ENCODE measurements at regions not wholly inside any gene's neighbourhood (a gene's known extent, or its start where the extent isn't known, plus 50 kb on each side); places are given as distances from the start of the nearest gene placed in this dataset.

DNA sequence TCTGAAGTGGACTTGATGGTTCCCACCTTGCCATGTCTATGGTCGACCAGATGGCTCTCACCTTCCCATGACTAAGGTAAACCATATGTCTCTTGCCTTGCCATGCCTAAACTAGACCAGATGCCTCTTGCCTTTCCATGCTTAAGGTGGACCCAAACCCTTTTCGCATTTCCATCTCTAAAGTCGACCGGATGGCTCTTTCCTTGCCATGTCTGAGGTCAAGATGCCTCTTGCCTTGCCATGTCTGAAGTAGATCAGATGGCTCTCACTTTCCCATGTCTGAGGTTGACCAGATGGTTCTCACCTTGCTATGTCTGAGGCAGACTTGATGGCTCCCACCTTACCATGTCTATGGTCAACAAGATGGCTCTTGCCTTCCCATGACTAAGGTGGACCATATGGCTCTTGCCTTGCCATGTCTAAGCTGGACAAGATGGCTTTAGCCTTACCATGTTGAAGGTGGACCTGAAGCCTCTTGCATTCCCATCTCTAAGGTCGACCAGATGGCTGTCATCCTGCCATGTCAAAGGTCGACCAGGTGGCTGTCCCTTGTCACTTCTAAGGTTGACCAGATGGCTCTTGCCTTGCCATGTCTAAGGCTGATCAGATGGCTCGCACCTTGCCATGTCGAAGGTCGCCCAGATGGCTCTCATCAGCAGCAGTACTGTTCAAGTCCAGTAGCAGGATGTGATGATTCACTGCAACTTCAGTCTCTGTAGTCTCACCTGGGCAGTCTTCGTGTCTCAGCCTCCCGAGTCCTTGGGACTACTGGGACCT lies 1439.4 kb downstream of the UQCRFS1 start:
- TF ChIP-seq PAX5 (IDR thresholded peaks at IDR 0.05; ENCODE audit: insufficient read depth, low read length, severe bottlenecking) (no peak), TAF1 (IDR thresholded peaks at IDR 0.05; ENCODE audit: low read depth, low read length) (no peak), POLR2AphosphoS5 (IDR thresholded peaks at IDR 0.05; ENCODE audit: low read depth, low read length) (no peak)
- DNase-seq (ENCODE audit: insufficient read length, low spot score) (no peak), FAIRE-seq (no peak)

DNA sequence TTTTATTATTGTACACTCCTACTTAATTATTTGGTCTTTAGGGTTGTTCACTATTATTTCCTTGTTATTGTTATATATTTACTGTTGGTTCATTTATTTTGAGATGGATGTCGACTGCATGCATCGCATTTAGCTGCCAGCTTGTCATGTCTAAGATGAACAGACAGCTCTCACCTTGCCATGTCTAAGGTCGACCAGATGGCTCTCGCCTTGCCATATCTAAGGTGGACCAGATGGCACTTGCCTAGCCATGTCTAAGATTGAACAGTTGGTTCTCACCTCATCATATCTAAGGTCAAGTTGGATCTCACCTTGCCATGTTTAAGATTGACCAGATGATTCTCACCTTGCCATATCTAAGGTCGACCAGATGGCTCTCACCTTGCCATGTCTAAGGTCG lies 1440.9 kb downstream of the UQCRFS1 start:
- TF ChIP-seq POU2F2 (IDR thresholded peaks at IDR 0.05; ENCODE audit: low read depth, low read length) = no peak
- no peak for TF ChIP-seq TAF1 (IDR thresholded peaks at IDR 0.05; ENCODE audit: low read depth, low read length)
- no peak for TF ChIP-seq SPI1 (IDR thresholded peaks at IDR 0.05; ENCODE audit: low read depth, low read length)
- TF ChIP-seq POLR2A (IDR thresholded peaks at IDR 0.05; ENCODE audit: low read depth, low read length) = no peak
- no peak for TF ChIP-seq PAX5 (IDR thresholded peaks at IDR 0.05; ENCODE audit: insufficient read depth, low read length, severe bottlenecking)
- no peak for TF ChIP-seq POLR2AphosphoS5 (IDR thresholded peaks at IDR 0.05; ENCODE audit: low read depth, low read length)
- FAIRE-seq (no peak), DNase-seq (ENCODE audit: insufficient read length, low spot score) (no peak)

DNA sequence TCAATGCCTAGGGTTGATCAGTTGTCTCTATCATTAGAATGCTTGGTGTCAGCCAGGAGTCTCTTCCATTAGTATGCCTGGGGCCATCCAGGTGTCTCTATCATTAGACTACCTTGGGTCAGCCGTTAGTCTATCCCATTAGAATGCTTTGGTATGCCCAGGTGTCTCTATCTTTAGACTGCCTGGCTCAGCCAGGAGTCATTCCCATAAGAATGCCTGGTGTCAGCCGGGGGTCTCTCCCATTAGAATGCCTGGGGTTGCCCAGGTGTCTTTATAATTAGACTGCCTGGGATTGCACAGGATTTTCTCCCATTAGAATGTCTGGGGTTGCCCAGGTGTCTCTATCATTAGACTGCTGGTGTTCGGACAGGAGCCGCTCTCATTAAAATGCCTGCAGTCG lies 1442.9 kb downstream of the UQCRFS1 start:
- FAIRE-seq (no peak), DNase-seq (ENCODE audit: insufficient read length, low spot score) (no peak)
- TF ChIP-seq PAX5 (IDR thresholded peaks at IDR 0.05; ENCODE audit: insufficient read depth, low read length, severe bottlenecking) = no peak

DNA sequence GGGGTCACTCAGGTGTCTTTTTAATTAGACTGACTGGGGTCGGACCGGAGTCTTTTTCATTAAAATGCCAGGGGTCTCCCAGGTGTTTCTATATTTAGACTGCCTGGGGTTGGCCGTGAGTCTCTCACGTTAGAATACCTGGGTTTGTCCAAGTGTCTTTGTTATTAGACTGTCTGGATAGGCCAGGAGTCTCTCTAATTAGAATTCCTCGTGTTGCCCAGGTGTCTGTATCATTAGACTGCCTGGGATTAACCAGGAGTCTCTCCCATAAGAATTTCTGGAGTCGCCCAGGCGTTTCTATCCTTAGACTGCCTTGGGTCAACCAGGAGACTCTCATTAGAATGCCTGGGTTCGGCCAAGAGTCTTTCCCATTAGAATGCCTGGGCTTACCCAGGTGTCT lies 1445.7 kb downstream of the UQCRFS1 start:
- no peak for DNase-seq (ENCODE audit: insufficient read length, low spot score)
- TF ChIP-seq PAX5 (IDR thresholded peaks at IDR 0.05; ENCODE audit: insufficient read depth, low read length, severe bottlenecking) (no peak), POU2F2 (IDR thresholded peaks at IDR 0.05; ENCODE audit: low read depth, low read length) (no peak), POLR2A (IDR thresholded peaks at IDR 0.05; ENCODE audit: low read depth, low read length) (no peak), TAF1 (IDR thresholded peaks at IDR 0.05; ENCODE audit: low read depth, low read length) (no peak), SPI1 (IDR thresholded peaks at IDR 0.05; ENCODE audit: low read depth, low read length) (no peak), POLR2AphosphoS5 (IDR thresholded peaks at IDR 0.05; ENCODE audit: low read depth, low read length) (no peak)
- FAIRE-seq = no peak

DNA sequence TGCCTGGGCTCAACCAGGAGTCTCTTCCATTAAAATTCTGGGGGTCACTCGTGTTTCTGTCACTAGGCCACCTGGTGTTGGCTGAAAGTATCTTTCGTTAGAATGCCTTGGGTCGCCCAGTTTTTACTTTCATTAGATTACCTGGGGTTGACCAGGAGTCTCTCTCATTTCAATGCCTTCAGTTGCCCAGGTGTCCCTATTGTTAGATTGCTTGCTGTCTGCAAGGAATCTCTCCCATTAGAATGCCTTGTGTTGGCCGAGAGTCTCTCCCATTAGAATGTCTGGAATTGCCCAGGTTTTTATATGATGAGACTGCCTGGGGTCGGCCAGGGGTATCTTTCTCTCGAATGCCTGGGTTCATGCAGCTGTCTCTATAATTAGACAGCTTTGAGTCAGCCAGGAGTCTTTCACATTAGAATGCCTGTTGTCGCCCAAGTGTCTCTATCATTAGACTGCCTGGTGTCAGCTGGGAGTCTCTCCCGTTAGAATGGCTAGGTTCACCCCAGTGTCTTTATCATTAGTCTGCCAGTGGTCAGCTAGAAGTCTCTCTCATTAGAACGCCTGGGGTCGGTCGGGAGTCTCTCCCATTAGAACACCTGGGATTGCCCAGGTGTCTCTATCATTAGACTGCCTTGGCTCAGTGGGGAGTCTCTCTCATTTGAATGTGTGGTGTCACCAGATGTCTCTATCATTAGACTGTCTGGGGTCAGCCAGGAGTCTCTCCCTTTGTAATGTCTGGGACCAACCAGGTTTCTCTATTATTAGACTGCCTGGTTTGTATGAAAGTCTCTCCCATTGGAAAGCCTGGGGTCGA lies 1446.8 kb downstream of the UQCRFS1 start:
- no peak for TF ChIP-seq PAX5 (IDR thresholded peaks at IDR 0.05; ENCODE audit: insufficient read depth, low read length, severe bottlenecking)
- TF ChIP-seq POLR2A (IDR thresholded peaks at IDR 0.05; ENCODE audit: low read depth, low read length) = no peak
- no peak for TF ChIP-seq SPI1 (IDR thresholded peaks at IDR 0.05; ENCODE audit: low read depth, low read length)
- TF ChIP-seq POLR2AphosphoS5 (IDR thresholded peaks at IDR 0.05; ENCODE audit: low read depth, low read length) = no peak
- TF ChIP-seq POU2F2 (IDR thresholded peaks at IDR 0.05; ENCODE audit: low read depth, low read length) = no peak
- TF ChIP-seq TAF1 (IDR thresholded peaks at IDR 0.05; ENCODE audit: low read depth, low read length) = no peak
- DNase-seq (ENCODE audit: insufficient read length, low spot score) (no peak), FAIRE-seq (no peak)

DNA sequence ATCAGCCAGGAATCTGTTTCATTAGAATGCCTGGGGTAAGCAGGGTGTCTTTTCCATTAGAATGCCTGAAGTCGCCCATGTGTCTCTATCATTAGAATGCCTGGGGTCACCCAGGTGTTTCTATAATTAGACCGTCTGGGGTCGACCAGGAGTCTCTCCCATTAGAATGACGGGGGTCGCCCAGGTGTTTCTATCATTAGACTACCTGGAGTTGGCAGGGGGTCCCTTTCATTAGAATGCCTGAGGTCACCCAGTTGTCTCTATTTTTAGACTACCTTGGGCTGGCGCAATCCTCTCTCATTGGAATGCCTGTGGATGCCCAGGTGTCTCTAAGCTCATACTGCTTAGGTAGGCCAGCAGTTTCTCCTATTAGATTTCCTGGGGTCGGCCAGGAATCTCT lies 1447.6 kb downstream of the UQCRFS1 start:
- DNase-seq (ENCODE audit: insufficient read length, low spot score) (no peak), FAIRE-seq (no peak)
- TF ChIP-seq POLR2AphosphoS5 (IDR thresholded peaks at IDR 0.05; ENCODE audit: low read depth, low read length) (no peak), SPI1 (IDR thresholded peaks at IDR 0.05; ENCODE audit: low read depth, low read length) (no peak), POLR2A (IDR thresholded peaks at IDR 0.05; ENCODE audit: low read depth, low read length) (no peak), TAF1 (IDR thresholded peaks at IDR 0.05; ENCODE audit: low read depth, low read length) (no peak), POU2F2 (IDR thresholded peaks at IDR 0.05; ENCODE audit: low read depth, low read length) (no peak), PAX5 (IDR thresholded peaks at IDR 0.05; ENCODE audit: insufficient read depth, low read length, severe bottlenecking) (no peak)

DNA sequence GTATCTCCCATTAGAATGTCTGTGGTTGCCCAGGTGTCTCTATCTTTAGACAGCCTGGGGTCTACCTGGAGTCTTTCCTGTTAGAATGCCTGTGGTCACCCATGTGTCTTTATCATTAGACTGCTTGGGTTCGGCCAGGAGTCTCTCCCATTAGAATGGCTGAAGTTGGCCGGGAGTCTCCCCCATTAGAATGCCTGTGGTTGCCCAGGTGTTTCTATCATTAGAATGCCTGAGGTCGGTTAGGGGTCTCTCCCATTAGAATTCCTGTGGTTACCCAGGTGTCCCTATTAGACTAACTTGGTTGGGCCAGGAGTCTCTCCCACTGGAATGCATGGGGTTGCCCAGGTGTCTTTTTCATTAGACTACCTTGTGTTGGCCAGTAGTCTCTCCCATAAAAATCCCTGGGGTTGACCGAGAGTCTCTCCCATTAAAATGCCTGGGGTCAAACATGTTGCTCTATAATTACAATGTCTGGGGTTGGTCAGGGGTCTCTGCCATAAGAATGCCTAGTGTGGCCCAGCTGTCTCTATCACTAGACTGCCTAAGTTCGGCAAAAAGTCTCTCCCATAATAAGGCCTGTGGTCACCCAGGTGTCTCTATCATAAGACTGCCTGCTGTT lies 1448.7 kb downstream of the UQCRFS1 start:
- TF ChIP-seq SPI1 (IDR thresholded peaks at IDR 0.05; ENCODE audit: low read depth, low read length) = no peak
- no peak for TF ChIP-seq POU2F2 (IDR thresholded peaks at IDR 0.05; ENCODE audit: low read depth, low read length)
- FAIRE-seq (no peak), DNase-seq (ENCODE audit: insufficient read length, low spot score) (no peak)

DNA sequence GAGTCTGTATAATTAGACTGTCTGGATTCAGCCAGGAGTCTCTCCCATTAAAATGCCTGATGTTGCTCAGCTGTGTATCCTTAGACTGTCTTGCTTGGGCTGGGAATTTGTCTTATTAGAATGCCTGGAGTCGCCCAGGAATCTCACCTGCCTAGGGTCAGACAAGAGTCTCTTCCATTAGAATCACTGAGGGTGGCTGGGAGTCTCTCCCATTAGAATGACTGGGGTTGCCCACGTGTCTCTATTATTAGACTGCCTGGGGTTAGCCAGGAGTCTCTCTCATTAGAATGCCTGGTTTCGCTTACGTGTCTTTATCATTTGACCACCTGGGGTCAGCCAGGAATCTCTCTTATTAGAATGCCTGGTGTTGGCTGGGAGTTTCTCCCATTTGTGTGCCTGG lies 1450.0 kb downstream of the UQCRFS1 start:
- FAIRE-seq (no peak), DNase-seq (ENCODE audit: insufficient read length, low spot score) (no peak)
- TF ChIP-seq SPI1 (IDR thresholded peaks at IDR 0.05; ENCODE audit: low read depth, low read length) = no peak
- TF ChIP-seq TAF1 (IDR thresholded peaks at IDR 0.05; ENCODE audit: low read depth, low read length) = no peak
- TF ChIP-seq POU2F2 (IDR thresholded peaks at IDR 0.05; ENCODE audit: low read depth, low read length) = no peak
- TF ChIP-seq POLR2A (IDR thresholded peaks at IDR 0.05; ENCODE audit: low read depth, low read length) = no peak
- no peak for TF ChIP-seq POLR2AphosphoS5 (IDR thresholded peaks at IDR 0.05; ENCODE audit: low read depth, low read length)
- TF ChIP-seq PAX5 (IDR thresholded peaks at IDR 0.05; ENCODE audit: insufficient read depth, low read length, severe bottlenecking) = no peak

DNA sequence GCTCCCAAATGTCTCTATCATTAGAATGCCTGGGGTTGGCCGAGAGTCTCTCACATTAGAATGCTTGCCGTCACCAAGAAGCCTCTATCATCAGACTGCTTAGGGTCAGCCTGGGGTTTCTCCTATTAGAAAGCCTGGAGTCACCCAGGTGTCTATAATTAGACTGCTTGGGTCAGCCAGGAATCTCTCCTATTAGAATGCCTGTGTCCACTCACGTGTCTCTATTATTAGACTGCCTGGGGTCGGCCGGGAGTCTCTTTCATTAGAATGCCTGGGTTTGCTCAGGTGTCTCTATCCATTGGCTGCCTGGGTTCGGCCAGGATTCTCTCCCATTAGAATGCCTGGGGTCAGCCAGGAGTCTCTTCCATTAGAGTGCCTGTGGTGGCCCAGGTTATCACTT lies 1453.1 kb downstream of the UQCRFS1 start:
- FAIRE-seq (no peak), DNase-seq (ENCODE audit: insufficient read length, low spot score) (no peak)
- TF ChIP-seq SPI1 (IDR thresholded peaks at IDR 0.05; ENCODE audit: low read depth, low read length) (no peak), POLR2AphosphoS5 (IDR thresholded peaks at IDR 0.05; ENCODE audit: low read depth, low read length) (no peak), PAX5 (IDR thresholded peaks at IDR 0.05; ENCODE audit: insufficient read depth, low read length, severe bottlenecking) (no peak), POLR2A (IDR thresholded peaks at IDR 0.05; ENCODE audit: low read depth, low read length) (no peak), POU2F2 (IDR thresholded peaks at IDR 0.05; ENCODE audit: low read depth, low read length) (no peak), TAF1 (IDR thresholded peaks at IDR 0.05; ENCODE audit: low read depth, low read length) (no peak)

Data from GM12891 (cell line).